ENCODE measurements at regions not wholly inside any gene's neighbourhood (a gene's known extent, or its start where the extent isn't known, plus 50 kb on each side); places are given as distances from the start of the nearest gene placed in this dataset.

- TF ChIP-seq POLR2AphosphoS5 (IDR thresholded peaks at IDR 0.05; ENCODE audit: low read depth, low read length): no peak
- TF ChIP-seq TAF1 (IDR thresholded peaks at IDR 0.05; ENCODE audit: borderline replicate concordance, insufficient read depth, low read length): no peak
- TF ChIP-seq SIN3A (IDR thresholded peaks at IDR 0.05; ENCODE audit: borderline replicate concordance, insufficient read depth, low read length): no peak
- no peak for TF ChIP-seq REST (IDR thresholded peaks at IDR 0.05; ENCODE audit: insufficient read depth in 1 of 2, low read depth in 2 of 2, low read length in 2 of 2)
- TF ChIP-seq FOXP2 (optimal IDR thresholded peaks at IDR 0.05; ENCODE audit: borderline replicate concordance, extremely low read depth, extremely low read length, insufficient read depth): no peak
Observed at GRCh38 chr6:122337645-122338044, 61.8 kb upstream of the HSF2 start.

DNA sequence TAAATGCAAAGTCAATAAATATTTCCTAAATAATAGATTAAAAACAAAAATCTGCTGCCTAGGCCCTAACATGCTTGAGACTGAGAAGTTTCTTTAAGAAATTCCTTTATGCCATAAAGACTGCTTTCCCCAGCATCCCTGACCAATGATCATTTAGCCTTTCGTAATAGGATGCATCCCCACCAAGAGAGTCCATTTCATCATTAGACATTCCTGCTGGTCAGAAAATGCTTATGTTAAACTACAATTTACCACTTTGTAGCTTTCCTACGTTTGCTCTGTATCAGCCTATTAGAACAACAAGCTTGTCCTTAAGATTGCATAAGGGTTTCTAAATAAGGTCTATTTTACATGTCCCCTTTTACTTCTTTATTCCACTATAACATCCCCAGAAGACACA, 59.8 kb upstream of the HSF2 start:
- no peak for TF ChIP-seq TAF1 (IDR thresholded peaks at IDR 0.05; ENCODE audit: borderline replicate concordance, insufficient read depth, low read length)
- TF ChIP-seq SIN3A (IDR thresholded peaks at IDR 0.05; ENCODE audit: borderline replicate concordance, insufficient read depth, low read length): no peak
- no peak for TF ChIP-seq POLR2AphosphoS5 (IDR thresholded peaks at IDR 0.05; ENCODE audit: low read depth, low read length)

- no peak for TF ChIP-seq REST (IDR thresholded peaks at IDR 0.05; ENCODE audit: insufficient read depth in 1 of 2, low read depth in 2 of 2, low read length in 2 of 2)
- TF ChIP-seq TAF1 (IDR thresholded peaks at IDR 0.05; ENCODE audit: borderline replicate concordance, insufficient read depth, low read length): no peak
- TF ChIP-seq POLR2AphosphoS5 (IDR thresholded peaks at IDR 0.05; ENCODE audit: low read depth, low read length): no peak
- no peak for TF ChIP-seq FOXP2 (optimal IDR thresholded peaks at IDR 0.05; ENCODE audit: borderline replicate concordance, extremely low read depth, extremely low read length, insufficient read depth)
- TF ChIP-seq SIN3A (IDR thresholded peaks at IDR 0.05; ENCODE audit: borderline replicate concordance, insufficient read depth, low read length): no peak
Observed at GRCh38 chr6:122347280-122347679, 52.2 kb upstream of the HSF2 start.

DNA sequence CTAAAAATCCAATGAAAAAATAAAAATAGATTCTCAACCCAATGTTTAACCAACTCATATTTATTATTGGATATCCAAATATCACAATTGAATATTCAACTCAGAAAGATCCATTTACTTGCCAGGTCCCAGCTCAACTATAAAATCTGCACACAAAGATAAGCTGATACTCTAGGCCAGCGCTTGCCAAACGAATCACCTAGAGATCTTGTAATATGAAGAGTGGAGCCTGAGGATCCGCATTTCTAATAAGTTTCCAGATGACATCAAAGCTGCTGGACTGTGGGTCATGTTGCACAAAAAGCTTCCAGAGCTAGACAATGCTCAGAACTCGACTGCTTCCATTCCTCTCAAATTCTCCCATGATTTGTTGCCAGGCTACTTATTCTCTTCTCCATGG, 51.7 kb upstream of the HSF2 start:
- TF ChIP-seq FOXP2 (optimal IDR thresholded peaks at IDR 0.05; ENCODE audit: borderline replicate concordance, extremely low read depth, extremely low read length, insufficient read depth) (no peak), TAF1 (IDR thresholded peaks at IDR 0.05; ENCODE audit: borderline replicate concordance, insufficient read depth, low read length) (no peak), SIN3A (IDR thresholded peaks at IDR 0.05; ENCODE audit: borderline replicate concordance, insufficient read depth, low read length) (no peak)

Data from PFSK-1 (cell line).